ENCODE measurements at regions not wholly inside any gene's neighbourhood (a gene's known extent, or its start where the extent isn't known, plus 50 kb on each side); places are given as distances from the start of the nearest gene placed in this dataset.

DNA sequence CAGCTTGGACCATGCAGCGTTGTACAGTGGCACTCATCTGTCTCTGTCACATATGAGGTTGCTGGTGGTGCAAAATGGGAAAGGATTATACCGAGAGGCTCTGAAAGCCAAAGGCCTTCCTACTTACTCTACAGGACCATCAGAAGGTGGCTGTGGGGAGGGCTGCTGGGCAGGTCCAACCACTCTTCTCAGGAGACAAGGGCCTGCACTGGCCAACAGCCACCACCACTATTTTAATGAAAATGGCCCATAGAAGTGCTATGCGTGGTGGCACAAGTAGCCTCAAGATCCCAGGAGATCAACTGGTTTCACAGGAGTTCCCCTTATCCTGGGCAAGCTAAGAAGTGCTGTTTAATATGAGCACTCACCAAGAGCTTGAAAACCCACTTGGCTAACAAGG, 52.3 kb downstream of the MRPL57 start:
- TF ChIP-seq CTCF (conservative IDR thresholded peaks at IDR 0.05; ENCODE audit: low read depth, low read length) (no peak), POLR2A (IDR thresholded peaks at IDR 0.05; ENCODE audit: low read depth, low read length) (no peak), CEBPB (IDR thresholded peaks at IDR 0.05; ENCODE audit: low read depth, low read length) (no peak), USF2 (IDR thresholded peaks at IDR 0.05; ENCODE audit: low read depth, low read length) (no peak), RFX5 (IDR thresholded peaks at IDR 0.05; ENCODE audit: low read depth, low read length) (no peak), NFE2L2 (IDR thresholded peaks at IDR 0.05; ENCODE audit: low read depth, low read length) (no peak), MAZ (IDR thresholded peaks at IDR 0.05; ENCODE audit: borderline replicate concordance, low read depth, low read length) (no peak), RAD21 (IDR thresholded peaks at IDR 0.05; ENCODE audit: low read length) (no peak), MXI1 (IDR thresholded peaks at IDR 0.05; ENCODE audit: borderline replicate concordance, low read depth, low read length) (no peak), SMC3 (IDR thresholded peaks at IDR 0.05; ENCODE audit: low read depth, low read length) (no peak)

All from IMR-90 (cell line).